Naive thymus-derived CD8-positive, alpha-beta T cell (primary cell): ENCODE measurements at regions not wholly inside any gene's neighbourhood (a gene's known extent, or its start where the extent isn't known, plus 50 kb on each side); places are given as distances from the start of the nearest gene placed in this dataset.
"Not testable (repeated sequence)": the region's sequence is repeated elsewhere in the genome, so short reads cannot be mapped to it uniquely, and the experiment has no call there.

ENCODE experiments used
- ATAC-seq, 2 donors: fragments of 150-1000 bp; cut with Tn5 transposase in 1 of 2; sonication (Bioruptor Pico), chemical (Tn5 transposase) in 1 of 2; 1 replicate in 1 of 2; 2 replicates in 1 of 2; pipeline ENCODE4 v1.10.0; 2021; ENCODE audit warnings: mild to moderate bottlenecking in 2 of 2, moderate library complexity in 2 of 2
- POLR2A ChIA-PET: fragments of 350-600 bp; sonication (Branson Sonifier 250); formaldehyde crosslinking; loops from one replicate; lab custom pipeline; 2021; ENCODE audit warnings: antibody characterized with exemption; lab: Charles Lee
- DNase-seq, 10 donors: peaks; one replicate each; pipeline versions ENCODE4 v3.0.0 to v3.0.0-alpha.2; 2020 to 2022
- H3K27ac Mint-ChIP-seq, 10 donors: one replicate each; pipeline ENCODE4 v1.8.0; 2020 to 2022; ENCODE audit warnings: mild to moderate bottlenecking in 10 of 10, mixed read lengths in 10 of 10, moderate library complexity in 4 of 10, inconsistent platforms in 1 of 10
- H3K27me3 Mint-ChIP-seq, 5 donors: one replicate each; pipeline ENCODE4 v1.8.0; 2021 to 2022; ENCODE audit warnings: mixed read lengths in 5 of 5
- H3K36me3 Mint-ChIP-seq, 3 donors: one replicate each; pipeline ENCODE4 v1.8.0; 2020 to 2022; ENCODE audit warnings: mixed read lengths in 3 of 3, mild to moderate bottlenecking in 2 of 3, inconsistent platforms in 1 of 3
- H3K4me1 Mint-ChIP-seq, 4 donors: one replicate each; pipeline ENCODE4 v1.8.0; 2021 to 2022; ENCODE audit warnings: mixed read lengths in 4 of 4
- H3K4me3 Mint-ChIP-seq, 10 donors: one replicate each; pipeline ENCODE4 v1.8.0; 2020 to 2022; ENCODE audit warnings: mild to moderate bottlenecking in 10 of 10, mixed read lengths in 10 of 10, moderate library complexity in 6 of 10, inconsistent platforms in 1 of 10
- H3K9me3 Mint-ChIP-seq, 9 donors: one replicate each; pipeline ENCODE4 v1.8.0; 2020 to 2022; ENCODE audit warnings: mixed read lengths in 9 of 9, mild to moderate bottlenecking in 3 of 9, inconsistent platforms in 1 of 9, moderate library complexity in 1 of 9

GRCh38 chr6:6830686-6831063, 242.2 kb downstream of the LY86 start:
- H3K4me1 Mint-ChIP-seq, H3K27ac Mint-ChIP-seq, POLR2A ChIA-PET, H3K4me3 Mint-ChIP-seq, H3K9me3 Mint-ChIP-seq, DNase-seq, ATAC-seq, H3K36me3 Mint-ChIP-seq: not testable (repeated sequence)
- H3K27me3 Mint-ChIP-seq, result peaks cover 2 to 18% (median 3%) of the 10 kb centered on the region in 5 donors

GRCh38 chr6:6832439-6832838, 243.9 kb downstream of the LY86 start:
- POLR2A ChIA-PET, result no interaction called here
- H3K9me3 Mint-ChIP-seq, result no peaks in the 10 kb centered on the region
- H3K27me3 Mint-ChIP-seq, result peaks cover 0 to 19% (median 2%) of the 10 kb centered on the region in 5 donors
- no peak overlapping the region for H3K4me3 Mint-ChIP-seq
- peaks cover 0 to 2% (median 0%) of the 10 kb centered on the region in 4 donors for H3K4me1 Mint-ChIP-seq
- no peak for DNase-seq
- H3K36me3 Mint-ChIP-seq, result no peaks in the 10 kb centered on the region
- H3K27ac Mint-ChIP-seq, result no peak overlapping the region
- ATAC-seq, result no peak

GRCh38 chr6:6834356-6835222, 246.1 kb downstream of the LY86 start:
- no peak for ATAC-seq
- POLR2A ChIA-PET, result no interaction called here
- Mint-ChIP-seq H3K36me3 (no peaks in the 10 kb centered on the region), H3K4me3 (no peak overlapping the region), H3K27me3 (peaks cover 0 to 22% (median 3%) of the 10 kb centered on the region in 5 donors), H3K9me3 (no peaks in the 10 kb centered on the region), H3K4me1 (peaks cover 0 to 2% (median 0%) of the 10 kb centered on the region in 4 donors), H3K27ac (no peak overlapping the region)
- DNase-seq, result no peak

GRCh38 chr6:6835223-6835503, 246.6 kb downstream of the LY86 start:
- Mint-ChIP-seq H3K4me3 (no peak overlapping the region), H3K9me3 (no peaks in the 10 kb centered on the region), H3K27me3 (peaks cover 0 to 22% (median 3%) of the 10 kb centered on the region in 5 donors), H3K36me3 (no peaks in the 10 kb centered on the region), H3K27ac (no peak overlapping the region), H3K4me1 (peaks cover 0 to 2% (median 0%) of the 10 kb centered on the region in 4 donors)
- POLR2A ChIA-PET, result no interaction called here
- DNase-seq (no peak), ATAC-seq (no peak)

- peaks cover 0 to 23% (median 3%) of the 10 kb centered on the region in 5 donors for H3K27me3 Mint-ChIP-seq
- H3K9me3 Mint-ChIP-seq, result no peaks in the 10 kb centered on the region
- ATAC-seq (no peak), DNase-seq (no peak)
- POLR2A ChIA-PET, result no interaction called here
- peaks cover 0 to 2% (median 0%) of the 10 kb centered on the region in 4 donors for H3K4me1 Mint-ChIP-seq
- H3K4me3 Mint-ChIP-seq, result no peak overlapping the region
- no peaks in the 10 kb centered on the region for H3K36me3 Mint-ChIP-seq
- no peak overlapping the region for H3K27ac Mint-ChIP-seq
Observed at GRCh38 chr6:6836609-6837406, 248.3 kb downstream of the LY86 start.

- Mint-ChIP-seq H3K9me3 (no peaks in the 10 kb centered on the region), H3K36me3 (no peaks in the 10 kb centered on the region)
Observed at GRCh38 chr6:6837541-6838080, 249.1 kb downstream of the LY86 start.

GRCh38 chr6:6840831-6841291, 252.3 kb downstream of the LY86 start:
- peaks cover 3 to 13% (median 9%) of the 10 kb centered on the region in 9 donors for H3K9me3 Mint-ChIP-seq
- DNase-seq (no peak), ATAC-seq (no peak)
- no peaks in the 10 kb centered on the region for H3K4me1 Mint-ChIP-seq
- no peak overlapping the region for H3K4me3 Mint-ChIP-seq
- POLR2A ChIA-PET, result no interaction called here
- peaks cover 0 to 9% (median 3%) of the 10 kb centered on the region in 5 donors for H3K27me3 Mint-ChIP-seq
- peaks cover 0 to 5% (median 4%) of the 10 kb centered on the region in 3 donors for H3K36me3 Mint-ChIP-seq
- H3K27ac Mint-ChIP-seq, result no peak overlapping the region

More at GRCh38 chr6:6837541-6838080, 249.1 kb downstream of the LY86 start:
- H3K27me3 Mint-ChIP-seq, result peaks cover 0 to 19% (median 2%) of the 10 kb centered on the region in 5 donors
- POLR2A ChIA-PET, result no interaction called here
- no peak for ATAC-seq
- H3K4me1 Mint-ChIP-seq, result peaks cover 0 to 2% (median 0%) of the 10 kb centered on the region in 4 donors
- H3K27ac Mint-ChIP-seq, result peak overlapping the region in 2 of 10 donors; percentile 36 to 57
- DNase-seq, result no peak
- H3K4me3 Mint-ChIP-seq, result no peak overlapping the region

- H3K27ac Mint-ChIP-seq, result no peak overlapping the region
- H3K9me3 Mint-ChIP-seq, result peaks cover 6 to 20% (median 15%) of the 10 kb centered on the region in 9 donors
- POLR2A ChIA-PET, result no interaction called here
- H3K4me1 Mint-ChIP-seq, result no peaks in the 10 kb centered on the region
- H3K4me3 Mint-ChIP-seq, result no peak overlapping the region
- peaks cover 0 to 9% (median 3%) of the 10 kb centered on the region in 5 donors for H3K27me3 Mint-ChIP-seq
- DNase-seq (no peak), ATAC-seq (no peak)
- peaks cover 0 to 12% (median 7%) of the 10 kb centered on the region in 3 donors for H3K36me3 Mint-ChIP-seq
Observed at GRCh38 chr6:6841571-6841970, 253.1 kb downstream of the LY86 start.

- H3K36me3 Mint-ChIP-seq, result peaks cover 0 to 12% (median 7%) of the 10 kb centered on the region in 3 donors
- DNase-seq, result no peak
- peaks cover 0 to 9% (median 3%) of the 10 kb centered on the region in 5 donors for H3K27me3 Mint-ChIP-seq
- POLR2A ChIA-PET, result no interaction called here
- no peak overlapping the region for H3K27ac Mint-ChIP-seq
- H3K4me1 Mint-ChIP-seq, result no peaks in the 10 kb centered on the region
- no peak overlapping the region for H3K4me3 Mint-ChIP-seq
- peaks cover 6 to 21% (median 15%) of the 10 kb centered on the region in 9 donors for H3K9me3 Mint-ChIP-seq
- no peak for ATAC-seq
Observed at GRCh38 chr6:6842291-6842690, 253.8 kb downstream of the LY86 start.

GRCh38 chr6:6843057-6843627, 254.6 kb downstream of the LY86 start:
- no peaks in the 10 kb centered on the region for H3K4me1 Mint-ChIP-seq
- DNase-seq (no peak), ATAC-seq (no peak)
- H3K9me3 Mint-ChIP-seq, result peaks cover 6 to 21% (median 18%) of the 10 kb centered on the region in 9 donors
- H3K27me3 Mint-ChIP-seq, result peaks cover 0 to 5% (median 0%) of the 10 kb centered on the region in 5 donors
- no peak overlapping the region for H3K4me3 Mint-ChIP-seq
- no peak overlapping the region for H3K27ac Mint-ChIP-seq
- peaks cover 0 to 12% (median 7%) of the 10 kb centered on the region in 3 donors for H3K36me3 Mint-ChIP-seq
- POLR2A ChIA-PET, result interaction anchor here (0.6 kb wide), 2 partner anchors 166 to 406 kb away, joined by 3 read pairs; no protein-coding TSS in a partner anchor

- ATAC-seq (no peak), DNase-seq (no peak)
- Mint-ChIP-seq H3K4me1 (no peaks in the 10 kb centered on the region), H3K4me3 (no peak overlapping the region), H3K9me3 (peaks cover 6 to 21% (median 18%) of the 10 kb centered on the region in 9 donors), H3K36me3 (peaks cover 0 to 12% (median 7%) of the 10 kb centered on the region in 3 donors), H3K27me3 (peaks cover 0 to 5% (median 0%) of the 10 kb centered on the region in 5 donors), H3K27ac (no peak overlapping the region)
- POLR2A ChIA-PET, result interaction anchor here (0.6 kb wide), 1 partner anchor 405 kb away, joined by 3 read pairs; no protein-coding TSS in a partner anchor
Observed at GRCh38 chr6:6843777-6844176, 255.3 kb downstream of the LY86 start.

GRCh38 chr6:6844530-6844929, 256.0 kb downstream of the LY86 start:
- no peak overlapping the region for H3K27ac Mint-ChIP-seq
- no peak for ATAC-seq

More at GRCh38 chr6:6844530-6844929, 256.0 kb downstream of the LY86 start:
- Mint-ChIP-seq H3K4me1 (no peaks in the 10 kb centered on the region), H3K9me3 (peaks cover 6 to 21% (median 18%) of the 10 kb centered on the region in 9 donors), H3K36me3 (peaks cover 0 to 12% (median 7%) of the 10 kb centered on the region in 3 donors), H3K27me3 (peaks cover 0 to 5% (median 2%) of the 10 kb centered on the region in 5 donors), H3K4me3 (no peak overlapping the region)
- POLR2A ChIA-PET, result no interaction called here
- DNase-seq, result no peak
